Activated B cell treated with CpG ODN at 0.5 μM for 24 hours (primary cell): ENCODE measurements at regions not wholly inside any gene's neighbourhood (a gene's known extent, or its start where the extent isn't known, plus 50 kb on each side); places are given as distances from the start of the nearest gene placed in this dataset.

Experiments
- ATAC-seq: fragments of 200-7000 bp; cut with Tn5 transposase; one replicate; pipeline ENCODE4 v1.10.0; 2021; ENCODE audit warnings: low read depth, mild to moderate bottlenecking, moderate library complexity
- CTCF ChIA-PET: fragments of 350-600 bp; sonication (Branson Sonifier 250); formaldehyde crosslinking; loops from one replicate; lab custom pipeline; 2021; ENCODE audit warnings: antibody characterized with exemption; lab: Charles Lee
- POLR2A ChIA-PET: fragments of 350-600 bp; sonication (Branson Sonifier 250); formaldehyde crosslinking; loops from one replicate; lab custom pipeline; 2021; ENCODE audit warnings: antibody characterized with exemption; lab: Charles Lee
- DNase-seq: peaks from one replicate; pipeline ENCODE4 v3.0.0; 2022
- H3K27ac Mint-ChIP-seq: one replicate; pipeline ENCODE4 v1.8.0; 2020; ENCODE audit warnings: mixed read lengths
- H3K27me3 Mint-ChIP-seq: one replicate; pipeline ENCODE4 v1.8.0; 2021; ENCODE audit warnings: mixed read lengths
- H3K36me3 Mint-ChIP-seq: one replicate; pipeline ENCODE4 v1.8.0; 2021; ENCODE audit warnings: low read depth, mixed read lengths
- H3K4me1 Mint-ChIP-seq: one replicate; pipeline ENCODE4 v1.8.0; 2021; ENCODE audit warnings: mixed read lengths
- H3K4me3 Mint-ChIP-seq: one replicate; pipeline ENCODE4 v1.8.0; 2020; ENCODE audit warnings: mild to moderate bottlenecking, mixed read lengths
- H3K9me3 Mint-ChIP-seq: one replicate; pipeline ENCODE4 v1.8.0; 2020; ENCODE audit warnings: mixed read lengths
- CTCF ChIP-seq: fragments of 200-600 bp; IDR thresholded peaks from one replicate; pipeline ENCODE4 v1.8.0; 2022; ENCODE audit warnings: antibody characterized with exemption, mild to moderate bottlenecking
- intact Hi-C: fragments of 100-400 bp; cut with micrococcal nuclease; formaldehyde crosslinking; loops from one replicate; pipeline ENCODE4 v1.15.1; 2024

GRCh38 chr15:37682304-37682703 is 252.1 kb upstream of the TMCO5A start:
- TF ChIP-seq CTCF = no peak
- DNase-seq (no peak), ATAC-seq (no peak)
- Mint-ChIP-seq H3K27me3 (no peaks in the 10 kb centered on the region), H3K9me3 (peaks cover 6% of the 10 kb centered on the region), H3K27ac (no peak overlapping the region), H3K4me3 (no peak overlapping the region), H3K4me1 (no peaks in the 10 kb centered on the region), H3K36me3 (no peaks in the 10 kb centered on the region)
- ChIA-PET POLR2A (no interaction called here), CTCF (no interaction called here)
- intact Hi-C loops = no loop called here

GRCh38 chr15:37691911-37692310 is 242.5 kb upstream of the TMCO5A start:
- H3K27me3 Mint-ChIP-seq = no peaks in the 10 kb centered on the region
- POLR2A ChIA-PET = no interaction called here
- H3K4me3 Mint-ChIP-seq = no peak overlapping the region
- no peak for ATAC-seq
- no peak for DNase-seq
- no peaks in the 10 kb centered on the region for H3K36me3 Mint-ChIP-seq
- intact Hi-C loops = no loop called here
- no peaks in the 10 kb centered on the region for H3K4me1 Mint-ChIP-seq
- no peak overlapping the region for H3K27ac Mint-ChIP-seq
- CTCF ChIA-PET = no interaction called here
- H3K9me3 Mint-ChIP-seq = peaks cover 3% of the 10 kb centered on the region
- TF ChIP-seq CTCF = no peak

GRCh38 chr15:37693926-37694325 is 240.5 kb upstream of the TMCO5A start:
- POLR2A ChIA-PET = no interaction called here
- Mint-ChIP-seq H3K27me3 (no peaks in the 10 kb centered on the region), H3K9me3 (peaks cover 3% of the 10 kb centered on the region), H3K27ac (no peak overlapping the region), H3K4me1 (no peaks in the 10 kb centered on the region), H3K36me3 (no peaks in the 10 kb centered on the region), H3K4me3 (no peak overlapping the region)
- DNase-seq (no peak), ATAC-seq (no peak)
- CTCF ChIA-PET = no interaction called here
- TF ChIP-seq CTCF = no peak
- intact Hi-C loops = no loop called here

GRCh38 chr15:37695719-37696118 is 238.7 kb upstream of the TMCO5A start:
- TF ChIP-seq CTCF = no peak
- ChIA-PET POLR2A (no interaction called here), CTCF (no interaction called here)
- H3K27me3 Mint-ChIP-seq = no peaks in the 10 kb centered on the region
- no peak for ATAC-seq
- no peaks in the 10 kb centered on the region for H3K36me3 Mint-ChIP-seq
- intact Hi-C loops = no loop called here
- no peak overlapping the region for H3K4me3 Mint-ChIP-seq
- H3K9me3 Mint-ChIP-seq = peaks cover 2% of the 10 kb centered on the region
- DNase-seq = no peak
- no peak overlapping the region for H3K27ac Mint-ChIP-seq
- H3K4me1 Mint-ChIP-seq = no peaks in the 10 kb centered on the region

- Mint-ChIP-seq H3K27me3 (no peaks in the 10 kb centered on the region), H3K27ac (no peak overlapping the region), H3K4me1 (no peaks in the 10 kb centered on the region), H3K9me3 (peaks cover 3% of the 10 kb centered on the region), H3K36me3 (no peaks in the 10 kb centered on the region), H3K4me3 (no peak overlapping the region)
- TF ChIP-seq CTCF = no peak
- intact Hi-C loops = no loop called here
- no peak for DNase-seq
- POLR2A ChIA-PET = no interaction called here
- ATAC-seq = no peak
- CTCF ChIA-PET = no interaction called here
Observed at GRCh38 chr15:37698679-37699078, 235.8 kb upstream of the TMCO5A start.
